ENCODE measurements at regions not wholly inside any gene's neighbourhood (a gene's known extent, or its start where the extent isn't known, plus 50 kb on each side); places are given as distances from the start of the nearest gene placed in this dataset.

- Mint-ChIP-seq H3K27ac (no peak overlapping the region), H3K36me3 (no peaks in the 10 kb centered on the region), H3K9me3 (no peaks in the 10 kb centered on the region), H3K4me1 (ENCODE audit: low read depth in 2 of 2) (no peaks in the 10 kb centered on the region), H3K4me3 (no peak overlapping the region), H3K27me3 (peaks cover 5 to 21% of the 10 kb centered on the region in 2 donors)
- DNase-seq (ENCODE audit: low spot score) (no peak), ATAC-seq (no peak)
These were observed 97.2 kb downstream of the VEGFA start for GRCh38 chr6:43867246-43867645.

GRCh38 chr6:43865932-43866645, 96.1 kb downstream of the VEGFA start:
- ATAC-seq (no peak), DNase-seq (ENCODE audit: low spot score) (no peak)
- Mint-ChIP-seq H3K27ac (no peak overlapping the region), H3K27me3 (peaks cover 5 to 20% of the 10 kb centered on the region in 2 donors), H3K9me3 (no peaks in the 10 kb centered on the region), H3K4me1 (ENCODE audit: low read depth in 2 of 2) (no peaks in the 10 kb centered on the region), H3K4me3 (no peak overlapping the region), H3K36me3 (no peaks in the 10 kb centered on the region)

GRCh38 chr6:43865086-43865485, 95.1 kb downstream of the VEGFA start:
- no peaks in the 10 kb centered on the region for H3K9me3 Mint-ChIP-seq
- H3K27ac Mint-ChIP-seq: no peak overlapping the region

GRCh38 chr6:43862925-43863324, 92.9 kb downstream of the VEGFA start:
- ATAC-seq (no peak), DNase-seq (ENCODE audit: low spot score) (no peak)
- Mint-ChIP-seq H3K4me1 (ENCODE audit: low read depth in 2 of 2) (no peaks in the 10 kb centered on the region), H3K27ac (no peak overlapping the region), H3K27me3 (peaks cover 10% of the 10 kb centered on the region in 2 donors), H3K36me3 (no peaks in the 10 kb centered on the region), H3K4me3 (no peak overlapping the region), H3K9me3 (no peaks in the 10 kb centered on the region)

More at GRCh38 chr6:43865086-43865485, 95.1 kb downstream of the VEGFA start:
- H3K36me3 Mint-ChIP-seq: no peaks in the 10 kb centered on the region
- peaks cover 5 to 16% of the 10 kb centered on the region in 2 donors for H3K27me3 Mint-ChIP-seq
- H3K4me1 Mint-ChIP-seq (ENCODE audit: low read depth in 2 of 2): no peaks in the 10 kb centered on the region
- ATAC-seq: no peak
- no peak overlapping the region for H3K4me3 Mint-ChIP-seq
- no peak for DNase-seq (ENCODE audit: low spot score)

GRCh38 chr6:43861212-43861894, 91.3 kb downstream of the VEGFA start:
- H3K27ac Mint-ChIP-seq: no peak overlapping the region
- H3K27me3 Mint-ChIP-seq: peaks cover 10% of the 10 kb centered on the region in 2 donors
- no peaks in the 10 kb centered on the region for H3K4me1 Mint-ChIP-seq (ENCODE audit: low read depth in 2 of 2)
- DNase-seq (ENCODE audit: low spot score): no peak
- no peaks in the 10 kb centered on the region for H3K36me3 Mint-ChIP-seq
- no peak overlapping the region for H3K4me3 Mint-ChIP-seq
- H3K9me3 Mint-ChIP-seq: no peaks in the 10 kb centered on the region
- ATAC-seq: no peak

- peaks cover 5% of the 10 kb centered on the region in 2 donors for H3K27me3 Mint-ChIP-seq
- no peak overlapping the region for H3K4me3 Mint-ChIP-seq
- H3K27ac Mint-ChIP-seq: no peak overlapping the region
- ATAC-seq (no peak), DNase-seq (ENCODE audit: low spot score) (no peak)
- no peaks in the 10 kb centered on the region for H3K36me3 Mint-ChIP-seq
- H3K9me3 Mint-ChIP-seq: no peaks in the 10 kb centered on the region
- no peaks in the 10 kb centered on the region for H3K4me1 Mint-ChIP-seq (ENCODE audit: low read depth in 2 of 2)
These were observed 90.3 kb downstream of the VEGFA start for GRCh38 chr6:43860285-43860684.

- ATAC-seq: no peak
- H3K4me3 Mint-ChIP-seq: no peak overlapping the region
- no peak for DNase-seq (ENCODE audit: low spot score)
- no peak overlapping the region for H3K27ac Mint-ChIP-seq
- no peaks in the 10 kb centered on the region for H3K9me3 Mint-ChIP-seq
- H3K27me3 Mint-ChIP-seq: peaks cover 5% of the 10 kb centered on the region in 2 donors
- H3K36me3 Mint-ChIP-seq: no peaks in the 10 kb centered on the region
- no peaks in the 10 kb centered on the region for H3K4me1 Mint-ChIP-seq (ENCODE audit: low read depth in 2 of 2)
These were observed 89.2 kb downstream of the VEGFA start for GRCh38 chr6:43859213-43859612.

GRCh38 chr6:43858161-43859153, 88.4 kb downstream of the VEGFA start:
- Mint-ChIP-seq H3K27ac (no peak overlapping the region), H3K36me3 (no peaks in the 10 kb centered on the region), H3K4me1 (ENCODE audit: low read depth in 2 of 2) (no peaks in the 10 kb centered on the region), H3K27me3 (peaks cover 5% of the 10 kb centered on the region in 2 donors), H3K9me3 (no peaks in the 10 kb centered on the region), H3K4me3 (no peak overlapping the region)
- ATAC-seq: no peak
- no peak for DNase-seq (ENCODE audit: low spot score)

- Mint-ChIP-seq H3K27me3 (peaks cover 0 to 5% of the 10 kb centered on the region in 2 donors), H3K4me3 (no peak overlapping the region), H3K4me1 (ENCODE audit: low read depth in 2 of 2) (no peaks in the 10 kb centered on the region), H3K27ac (no peak overlapping the region), H3K36me3 (no peaks in the 10 kb centered on the region), H3K9me3 (no peaks in the 10 kb centered on the region)
- no peak for ATAC-seq
- DNase-seq (ENCODE audit: low spot score): no peak
These were observed 86.2 kb downstream of the VEGFA start for GRCh38 chr6:43856005-43856765.

GRCh38 chr6:43855247-43855646, 85.2 kb downstream of the VEGFA start:
- no peaks in the 10 kb centered on the region for H3K9me3 Mint-ChIP-seq
- peaks cover 0 to 5% of the 10 kb centered on the region in 2 donors for H3K27me3 Mint-ChIP-seq
- no peak overlapping the region for H3K4me3 Mint-ChIP-seq
- ATAC-seq (no peak), DNase-seq (ENCODE audit: low spot score) (no peak)
- H3K4me1 Mint-ChIP-seq (ENCODE audit: low read depth in 2 of 2): no peaks in the 10 kb centered on the region
- no peaks in the 10 kb centered on the region for H3K36me3 Mint-ChIP-seq
- no peak overlapping the region for H3K27ac Mint-ChIP-seq

- ATAC-seq: no peak
- DNase-seq (ENCODE audit: low spot score): no peak
- Mint-ChIP-seq H3K36me3 (no peaks in the 10 kb centered on the region), H3K4me3 (no peak overlapping the region), H3K9me3 (no peaks in the 10 kb centered on the region), H3K27ac (no peak overlapping the region), H3K4me1 (ENCODE audit: low read depth in 2 of 2) (no peaks in the 10 kb centered on the region), H3K27me3 (no peaks in the 10 kb centered on the region)
These were observed 83.1 kb downstream of the VEGFA start for GRCh38 chr6:43853066-43853650.

- peaks cover 0 to 2% of the 10 kb centered on the region in 2 donors for H3K4me1 Mint-ChIP-seq (ENCODE audit: low read depth in 2 of 2)
- ATAC-seq: no peak
- H3K36me3 Mint-ChIP-seq: no peaks in the 10 kb centered on the region
- peaks cover 0 to 6% of the 10 kb centered on the region in 2 donors for H3K27me3 Mint-ChIP-seq
- H3K27ac Mint-ChIP-seq: no peak overlapping the region
- DNase-seq (ENCODE audit: low spot score): no peak
- no peak overlapping the region for H3K4me3 Mint-ChIP-seq
- H3K9me3 Mint-ChIP-seq: no peaks in the 10 kb centered on the region
These were observed 82.4 kb downstream of the VEGFA start for GRCh38 chr6:43852350-43852864.
